SK-N-SH (cell line): ENCODE measurements at regions not wholly inside any gene's neighbourhood (a gene's known extent, or its start where the extent isn't known, plus 50 kb on each side); places are given as distances from the start of the nearest gene placed in this dataset.

Experiments
- CTCF ChIA-PET: fragments of 300-600, 350-600 bp; formaldehyde crosslinking; extraction: SDS; loops from one replicate; lab custom pipeline; 2021; lab: Yijun Ruan, JAX
- POLR2A ChIA-PET: fragments of 350-600 bp; sonication (Branson Sonifier 250); formaldehyde crosslinking; extraction: SDS; loops from one replicate; lab custom pipeline; 2020; ENCODE audit warnings: antibody characterized with exemption, inconsistent platforms; lab: Yijun Ruan, JAX
- DNase-seq: peaks from one replicate; pipeline ENCODE4 v3.0.0; 2012
- H2AFZ ChIP-seq: fragments of 200-600 bp; sonication (generic); 2 replicates; pipeline ENCODE4 v1.8.1; 2016; ENCODE audit warnings: antibody characterized with exemption, mild to moderate bottlenecking, low read depth
- H3F3A ChIP-seq: fragments of 200-600 bp; sonication (generic); replicated peaks from 2 replicates; pipeline ENCODE3; 2016; ENCODE audit warnings: antibody characterized with exemption, mild to moderate bottlenecking; ENCODE audit not compliant: insufficient read depth
- H3K27ac ChIP-seq, 2 experiments: fragments of 200-500 bp in 1 of 2; fragments of 200-600 bp in 1 of 2; sonication (Bioruptor generic) in 1 of 2; sonication (generic), shearing (Covaris generic) in 1 of 2; 2 replicates each; pipeline versions ENCODE4 v1.5.1 to v1.6.1; 2014 to 2016; ENCODE audit warnings: low read depth in 2 of 2, inconsistent platforms in 1 of 2, low read length in 1 of 2, mild to moderate bottlenecking in 1 of 2, mixed read lengths in 1 of 2
- H3K27me3 ChIP-seq: fragments of 200-600 bp; sonication (generic), shearing (Covaris generic); 2 replicates; pipeline ENCODE4 v1.6.1; 2016; ENCODE audit warnings: mixed run types; ENCODE audit not compliant: insufficient read depth
- H3K36me3 ChIP-seq, 2 experiments: fragments of 200-500 bp in 1 of 2; fragments of 200-600 bp in 1 of 2; sonication (Bioruptor generic) in 1 of 2; sonication (generic) in 1 of 2; replicated peaks in 1 of 2; 2 replicates each; pipeline versions ENCODE3 to v1.5.1; 2014 to 2016; ENCODE audit warnings: low read length in 1 of 2, mild to moderate bottlenecking in 1 of 2; ENCODE audit not compliant: insufficient read depth in 2 of 2, control insufficient read depth in 1 of 2
- H3K4me1 ChIP-seq, 2 experiments: fragments of 200-500 bp in 1 of 2; fragments of 200-600 bp in 1 of 2; sonication (Bioruptor generic) in 1 of 2; sonication (generic), shearing (Covaris generic) in 1 of 2; 2 replicates each; pipeline versions ENCODE4 v1.5.1 to v1.6.1; 2014 to 2016; ENCODE audit warnings: low read depth in 1 of 2, low read length in 1 of 2, mixed run types in 1 of 2; ENCODE audit not compliant: insufficient read depth in 2 of 2, control insufficient read depth in 1 of 2
- H3K4me2 ChIP-seq: fragments of 200-600 bp; sonication (generic), shearing (Covaris generic); 2 replicates; pipeline ENCODE4 v1.6.1; 2017; ENCODE audit warnings: mixed run types
- H3K4me3 ChIP-seq, 2 experiments: fragments of 200-500 bp in 1 of 2; fragments of 200-600 bp in 1 of 2; sonication (Bioruptor generic) in 1 of 2; sonication (generic), shearing (Covaris generic) in 1 of 2; 2 replicates each; pipeline versions ENCODE4 v1.5.1 to v1.8.1; 2014 to 2016; ENCODE audit warnings: low read depth in 2 of 2, inconsistent platforms in 1 of 2, low read length in 1 of 2, mild to moderate bottlenecking in 1 of 2, mixed read lengths in 1 of 2, moderate library complexity in 1 of 2
- H3K79me2 ChIP-seq: fragments of 200-600 bp; sonication (generic); 2 replicates; pipeline ENCODE4 v1.8.1; 2017; ENCODE audit warnings: mild to moderate bottlenecking; ENCODE audit not compliant: insufficient read depth
- H3K9ac ChIP-seq: fragments of 200-600 bp; sonication (generic); 2 replicates; pipeline ENCODE4 v1.6.1; 2017; ENCODE audit warnings: mixed run types
- H3K9me2 ChIP-seq: fragments of 200-600 bp; sonication (generic); 2 replicates; pipeline ENCODE4 v1.6.1; 2017; ENCODE audit warnings: mixed run types
- H3K9me3 ChIP-seq: fragments of 200-600 bp; sonication (generic); 2 replicates; pipeline ENCODE4 v1.6.1; 2017; ENCODE audit warnings: mixed run types, mild to moderate bottlenecking, moderate library complexity
- H4K20me1 ChIP-seq: fragments of 200-600 bp; sonication (generic); 2 replicates; pipeline ENCODE4 v1.6.1; 2017; ENCODE audit warnings: mild to moderate bottlenecking, mixed run types; ENCODE audit not compliant: insufficient read depth
- FOSL2 ChIP-seq: IDR thresholded peaks from 2 replicates; pipeline ENCODE4 v1.4.0; 2012; ENCODE audit warnings: low read depth, mild to moderate bottlenecking, moderate library complexity, borderline replicate concordance
- FOXM1 ChIP-seq: IDR thresholded peaks from 2 replicates; pipeline ENCODE4 v1.4.0; 2012; ENCODE audit warnings: low read depth, mild to moderate bottlenecking
- IRF3 ChIP-seq: fragments of 150-350 bp; IDR thresholded peaks from 2 replicates; pipeline ENCODE4 v1.6.1; 2016; ENCODE audit warnings: mild to moderate bottlenecking, low read depth, low read length
- JUND ChIP-seq: IDR thresholded peaks from 2 replicates; pipeline ENCODE4 v1.4.0; 2012
- RCOR1 ChIP-seq: fragments of 150-350 bp; IDR thresholded peaks from 2 replicates; pipeline ENCODE4 v1.6.1; 2017; ENCODE audit warnings: antibody characterized with exemption, low read length
- TCF12 ChIP-seq: IDR thresholded peaks from 2 replicates; pipeline ENCODE4 v1.4.0; 2012
- YY1 ChIP-seq: IDR thresholded peaks from 2 replicates; pipeline ENCODE4 v1.4.0; 2012; ENCODE audit warnings: low read depth, mild to moderate bottlenecking
- whole genome bisulfite sequencing: methylation state at CpG from one replicate; pipeline ENCODE4 v1.1.6; 2017; ENCODE audit warnings: low lambda C conversion rate; 5-methylcytosine and 5-hydroxymethylcytosine counted together

GRCh38 chr3:77816366-77816765 lies 776.5 kb downstream of the ROBO2 start:
- Histone ChIP-seq H3K79me2 (no peaks in the 10 kb centered on the region), H4K20me1 (no peaks in the 10 kb centered on the region), H3K36me3 (no peaks in the 10 kb centered on the region), H3K27ac (no peak overlapping the region), H3K4me3 (no peak overlapping the region), H3K4me1 (no peaks in the 10 kb centered on the region; a peak in 1 of 4 replicates), H3K9me3 (no peaks in the 10 kb centered on the region), H3K9me2 (no peaks in the 10 kb centered on the region), H3K4me2 (no peak overlapping the region), H3F3A (no peaks in the 10 kb centered on the region), H2AFZ (no peak overlapping the region), H3K9ac (no peak overlapping the region), H3K27me3 (no peaks in the 10 kb centered on the region)
- WGBS = 66% methylated on average over 7 of the region's 7 CpGs
- TF ChIP-seq TCF12 (peak; percentile 32; the same call in 1 of the 2 replicates), RCOR1 (peak; percentile 27; the same call in 1 of the 2 replicates), IRF3 (no peak)
- CTCF ChIA-PET = no interaction called here
- no peak for DNase-seq
- POLR2A ChIA-PET = no interaction called here

- WGBS = 50% methylated on average over 1 of the region's 2 CpGs
- Histone ChIP-seq H3K79me2 (no peaks in the 10 kb centered on the region), H3K9ac (no peak overlapping the region), H2AFZ (no peak overlapping the region), H3K4me2 (no peak overlapping the region), H3K4me3 (no peak overlapping the region), H3K36me3 (no peaks in the 10 kb centered on the region), H3K9me3 (no peaks in the 10 kb centered on the region)
- no peak for DNase-seq
- CTCF ChIA-PET = no interaction called here
- TF ChIP-seq FOSL2 = peak; percentile 44; the same call in 1 of the 2 replicates
- TF ChIP-seq JUND = peak; percentile 26; the same call in 1 of the 2 replicates
- TF ChIP-seq FOXM1 = no peak
- TF ChIP-seq, all 33 proteins: peak for 2
- POLR2A ChIA-PET = no interaction called here
- Histone ChIP-seq H4K20me1 (no peaks in the 10 kb centered on the region), H3K27me3 (no peaks in the 10 kb centered on the region), H3K27ac (peak overlapping the region in 1 of 2 experiments; percentile 44; a peak in 1 of 4 replicates), H3K9me2 (no peaks in the 10 kb centered on the region), H3F3A (no peaks in the 10 kb centered on the region), H3K4me1 (no peaks in the 10 kb centered on the region; a peak in 1 of 4 replicates)
Observed at GRCh38 chr3:77825001-77825827, 785.3 kb downstream of the ROBO2 start.

DNA sequence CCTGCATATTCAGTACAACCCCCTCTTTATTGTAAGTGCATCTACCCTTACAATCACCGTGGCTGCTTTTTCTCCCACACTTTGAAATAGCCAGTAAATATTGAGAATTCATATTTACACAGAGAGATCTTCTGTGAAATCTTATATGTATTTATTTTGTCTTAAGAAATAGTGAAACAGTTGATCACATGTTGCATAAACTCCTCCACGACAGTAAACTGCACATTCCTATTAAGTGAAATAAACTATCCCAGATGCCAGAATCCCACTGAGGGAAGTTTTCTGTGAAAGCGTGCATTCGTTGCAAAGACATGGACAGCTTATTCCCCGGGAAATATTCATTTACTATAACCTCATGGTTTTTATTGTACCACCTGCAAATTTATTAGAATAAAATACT lies 796.0 kb downstream of the ROBO2 start:
- H4K20me1 ChIP-seq = no peaks in the 10 kb centered on the region
- H3K9ac ChIP-seq = no peak overlapping the region
- no peak overlapping the region for H3K27ac ChIP-seq
- POLR2A ChIA-PET = no interaction called here
- WGBS = 50% methylated on average over 5 of the region's 5 CpGs
- no peaks in the 10 kb centered on the region for H3K9me2 ChIP-seq
- DNase-seq = no peak
- H3K79me2 ChIP-seq = no peaks in the 10 kb centered on the region
- H3F3A ChIP-seq = no peaks in the 10 kb centered on the region
- H3K36me3 ChIP-seq = no peaks in the 10 kb centered on the region
- no peaks in the 10 kb centered on the region for H3K9me3 ChIP-seq
- H3K4me1 ChIP-seq = no peaks in the 10 kb centered on the region
- H3K27me3 ChIP-seq = no peaks in the 10 kb centered on the region
- CTCF ChIA-PET = no interaction called here
- no peak for TF ChIP-seq IRF3
- no peak for TF ChIP-seq YY1
- no peak overlapping the region for H3K4me3 ChIP-seq
- H3K4me2 ChIP-seq = no peak overlapping the region
- no peak overlapping the region for H2AFZ ChIP-seq
